ENCODE measurements at regions not wholly inside any gene's neighbourhood (a gene's known extent, or its start where the extent isn't known, plus 50 kb on each side); places are given as distances from the start of the nearest gene placed in this dataset.

DNA sequence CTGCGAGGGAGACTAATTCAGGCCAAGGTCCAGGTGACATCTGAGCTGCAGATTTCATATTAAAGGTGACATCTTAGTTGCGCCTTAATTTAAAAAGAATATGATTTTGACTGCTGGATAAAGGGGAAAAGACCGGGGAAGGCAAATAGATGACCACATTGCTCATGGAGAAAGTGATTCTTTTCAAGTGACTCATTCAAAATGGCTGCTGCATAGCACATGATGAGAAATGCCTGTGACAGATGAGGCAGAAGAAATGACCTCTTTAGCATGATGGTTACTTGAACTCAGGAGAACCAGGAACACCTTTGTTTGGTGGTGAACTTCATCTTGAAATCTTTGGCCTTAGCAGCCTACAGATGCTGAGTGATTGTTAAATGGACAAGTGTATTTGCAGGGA is 385.8 kb upstream of the TRIB2 start:
- TF ChIP-seq, protein P1, sequence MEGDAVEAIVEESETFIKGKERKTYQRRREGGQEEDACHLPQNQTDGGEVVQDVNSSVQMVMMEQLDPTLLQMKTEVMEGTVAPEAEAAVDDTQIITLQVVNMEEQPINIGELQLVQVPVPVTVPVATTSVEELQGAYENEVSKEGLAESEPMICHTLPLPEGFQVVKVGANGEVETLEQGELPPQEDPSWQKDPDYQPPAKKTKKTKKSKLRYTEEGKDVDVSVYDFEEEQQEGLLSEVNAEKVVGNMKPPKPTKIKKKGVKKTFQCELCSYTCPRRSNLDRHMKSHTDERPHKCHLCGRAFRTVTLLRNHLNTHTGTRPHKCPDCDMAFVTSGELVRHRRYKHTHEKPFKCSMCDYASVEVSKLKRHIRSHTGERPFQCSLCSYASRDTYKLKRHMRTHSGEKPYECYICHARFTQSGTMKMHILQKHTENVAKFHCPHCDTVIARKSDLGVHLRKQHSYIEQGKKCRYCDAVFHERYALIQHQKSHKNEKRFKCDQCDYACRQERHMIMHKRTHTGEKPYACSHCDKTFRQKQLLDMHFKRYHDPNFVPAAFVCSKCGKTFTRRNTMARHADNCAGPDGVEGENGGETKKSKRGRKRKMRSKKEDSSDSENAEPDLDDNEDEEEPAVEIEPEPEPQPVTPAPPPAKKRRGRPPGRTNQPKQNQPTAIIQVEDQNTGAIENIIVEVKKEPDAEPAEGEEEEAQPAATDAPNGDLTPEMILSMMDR (IDR thresholded peaks at IDR 0.05): no peak
- H3K27ac ChIP-seq: no peak overlapping the region
- intact Hi-C loops (cut with DNase I; ENCODE audit: low total_unique reads): no loop called here

DNA sequence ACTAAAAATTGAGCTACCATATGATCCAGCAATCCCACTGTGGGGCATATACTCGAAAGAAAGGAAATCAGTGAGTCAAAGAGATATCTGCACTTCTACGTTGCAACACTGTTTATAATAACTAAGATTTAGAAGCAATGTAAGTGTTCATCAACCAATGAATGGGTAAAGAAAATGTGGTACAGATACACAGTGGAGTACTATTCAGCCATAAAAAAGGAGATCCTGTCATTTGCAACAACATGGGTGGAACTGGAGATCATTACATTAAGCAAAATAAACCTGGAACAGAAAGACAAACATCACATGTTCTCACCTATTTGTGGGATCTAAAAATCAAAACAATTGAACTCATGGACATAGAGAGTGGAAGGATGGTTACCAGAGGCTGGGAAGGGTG is 385.0 kb upstream of the TRIB2 start:
- intact Hi-C loops (cut with DNase I; ENCODE audit: low total_unique reads): no loop called here
- Histone ChIP-seq H3K4me3 (no peak overlapping the region), H3K27ac (no peak overlapping the region), H3K9me3 (no peaks in the 10 kb centered on the region), H3K27me3 (no peaks in the 10 kb centered on the region), H3K36me3 (no peaks in the 10 kb centered on the region), H3K4me1 (no peaks in the 10 kb centered on the region)
- TF ChIP-seq, protein P1 (IDR thresholded peaks at IDR 0.05): no peak
- DNase-seq: no peak

More for the DNA sequence above, 385.8 kb upstream of the TRIB2 start:
- Histone ChIP-seq H3K36me3 (no peaks in the 10 kb centered on the region), H3K4me3 (no peak overlapping the region), H3K9me3 (no peaks in the 10 kb centered on the region), H3K27me3 (no peaks in the 10 kb centered on the region), H3K4me1 (peaks cover 0 to 3% (median 0%) of the 10 kb centered on the region in 4 donors)
- no peak for DNase-seq

DNA sequence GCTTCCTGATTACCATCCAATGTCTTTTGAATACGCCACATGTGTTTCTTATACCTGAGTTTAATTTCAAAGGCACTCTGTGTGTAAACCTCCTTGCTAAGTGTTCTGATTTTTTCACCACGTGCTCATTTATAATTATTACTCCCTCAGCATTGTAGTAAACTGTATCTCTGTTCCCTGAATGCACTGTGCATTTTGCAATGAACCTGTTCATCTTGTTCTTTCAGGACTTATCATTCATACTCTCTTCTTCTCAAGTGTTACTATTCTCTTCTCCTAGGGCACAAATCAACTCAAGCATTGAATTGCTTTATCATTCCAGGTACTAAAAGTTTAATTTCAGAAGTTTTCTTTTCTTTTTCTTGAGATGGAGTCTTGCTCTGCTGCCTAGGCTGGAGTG is 383.4 kb upstream of the TRIB2 start:
- Histone ChIP-seq H3K36me3 (no peaks in the 10 kb centered on the region), H3K4me1 (no peaks in the 10 kb centered on the region), H3K4me3 (no peak overlapping the region), H3K27ac (no peak overlapping the region), H3K27me3 (no peaks in the 10 kb centered on the region), H3K9me3 (no peaks in the 10 kb centered on the region)
- intact Hi-C loops (cut with DNase I; ENCODE audit: low total_unique reads): no loop called here
- TF ChIP-seq, protein P1 (IDR thresholded peaks at IDR 0.05): no peak
- DNase-seq: no peak

DNA sequence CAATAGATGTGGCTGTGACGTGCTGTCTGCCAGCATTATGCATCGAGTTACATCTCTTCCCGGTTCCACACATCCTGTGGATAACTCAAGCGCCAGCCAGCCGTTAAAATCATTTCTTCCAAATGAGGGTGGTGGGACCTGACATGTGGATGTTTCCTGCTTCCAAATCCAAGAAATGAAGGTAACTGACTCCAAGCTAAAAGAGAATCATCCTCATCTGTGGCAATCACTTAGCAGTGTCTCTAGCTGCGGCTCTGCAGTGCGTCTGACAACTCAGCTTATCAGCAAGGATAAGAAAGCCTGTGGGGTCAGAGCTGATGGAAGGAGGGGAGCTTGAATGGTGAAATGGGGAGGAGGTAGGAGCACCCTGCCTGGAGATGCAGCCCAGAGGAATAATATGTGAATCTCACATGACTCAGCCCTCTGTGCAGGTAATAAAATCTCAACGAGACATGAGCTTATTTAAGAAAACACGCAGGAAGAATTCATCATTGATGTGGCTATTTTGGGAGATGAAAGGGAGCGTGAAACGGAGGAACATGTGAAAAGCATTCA is 382.2 kb upstream of the TRIB2 start:
- intact Hi-C loops (cut with DNase I; ENCODE audit: low total_unique reads): no loop called here
- no peak for DNase-seq
- TF ChIP-seq, protein P1 (IDR thresholded peaks at IDR 0.05): no peak
- no peaks in the 10 kb centered on the region for H3K4me1 ChIP-seq
- no peak overlapping the region for H3K4me3 ChIP-seq
- H3K9me3 ChIP-seq: no peaks in the 10 kb centered on the region
- no peaks in the 10 kb centered on the region for H3K27me3 ChIP-seq
- no peaks in the 10 kb centered on the region for H3K36me3 ChIP-seq
- H3K27ac ChIP-seq: no peak overlapping the region

DNA sequence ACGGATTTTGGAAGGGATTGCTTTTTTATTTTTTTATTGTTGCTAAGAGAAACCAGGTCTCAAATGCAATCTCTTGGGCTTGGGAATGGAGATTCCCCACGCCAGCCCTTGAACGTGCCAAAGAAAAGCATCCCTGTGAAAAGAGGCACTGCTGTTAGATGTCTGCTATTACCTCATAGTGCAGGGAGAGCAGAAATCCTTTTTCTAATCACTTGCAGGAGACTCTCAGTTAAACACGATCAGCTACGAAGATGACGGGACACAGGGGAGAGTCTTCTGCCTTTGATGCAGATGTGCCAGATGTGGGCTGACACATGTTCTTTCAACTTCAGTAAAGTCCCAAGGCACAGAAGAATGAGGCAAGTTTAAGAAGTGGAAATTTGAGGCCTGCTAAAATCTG is 381.6 kb upstream of the TRIB2 start:
- no peaks in the 10 kb centered on the region for H3K4me1 ChIP-seq
- H3K27ac ChIP-seq: no peak overlapping the region
- H3K27me3 ChIP-seq: no peaks in the 10 kb centered on the region
- H3K36me3 ChIP-seq: no peaks in the 10 kb centered on the region
- TF ChIP-seq, protein P1 (IDR thresholded peaks at IDR 0.05): no peak
- no peaks in the 10 kb centered on the region for H3K9me3 ChIP-seq
- DNase-seq: no peak
- intact Hi-C loops (cut with DNase I; ENCODE audit: low total_unique reads): no loop called here
- H3K4me3 ChIP-seq: no peak overlapping the region

DNA sequence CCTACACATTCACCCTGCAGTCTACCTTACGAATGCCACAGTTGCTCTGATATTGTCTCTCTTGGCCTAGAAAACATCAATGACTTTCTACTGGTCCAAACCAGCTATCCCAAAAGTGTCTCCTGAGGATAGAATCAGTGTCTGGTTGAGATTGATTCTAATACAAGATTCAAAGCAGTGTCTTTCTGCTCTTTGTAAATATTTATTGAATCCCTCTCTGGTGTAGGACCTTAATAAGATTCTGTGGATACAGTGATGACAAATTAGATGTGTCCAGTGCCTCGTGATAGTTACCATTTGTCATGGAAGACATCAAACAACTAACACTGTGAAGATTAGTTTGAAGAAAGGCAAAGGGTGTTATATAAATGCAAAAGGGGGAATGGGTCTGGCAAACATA is 380.7 kb upstream of the TRIB2 start:
- H3K4me1 ChIP-seq: no peaks in the 10 kb centered on the region
- no peak overlapping the region for H3K4me3 ChIP-seq
- DNase-seq: no peak
- no peaks in the 10 kb centered on the region for H3K9me3 ChIP-seq
- intact Hi-C loops (cut with DNase I; ENCODE audit: low total_unique reads): no loop called here
- H3K36me3 ChIP-seq: no peaks in the 10 kb centered on the region
- no peak overlapping the region for H3K27ac ChIP-seq
- TF ChIP-seq, protein P1 (IDR thresholded peaks at IDR 0.05): no peak
- H3K27me3 ChIP-seq: no peaks in the 10 kb centered on the region

All from tibial artery (tissue), 4 donors.